ENCODE measurements at regions not wholly inside any gene's neighbourhood (a gene's known extent, or its start where the extent isn't known, plus 50 kb on each side); places are given as distances from the start of the nearest gene placed in this dataset.

GRCh38 chr5:74452856-74453255 lies 187.7 kb downstream of the ENC1 start (continued):
- no peak for TF ChIP-seq CREB1 (IDR thresholded peaks at IDR 0.05)
- TF ChIP-seq POU5F1 (IDR thresholded peaks at IDR 0.05; ENCODE audit: low read depth, low read length): no peak
- no peak for TF ChIP-seq KDM5A (IDR thresholded peaks at IDR 0.05; ENCODE audit: low read length)
- no peak for TF ChIP-seq SP2 (IDR thresholded peaks at IDR 0.05; ENCODE audit: low read length)
- no peak for TF ChIP-seq POLR2A (IDR thresholded peaks at IDR 0.05; ENCODE audit: control extremely low read depth in 1 of 2, low read depth in 2 of 2, low read length in 2 of 2)
- TF ChIP-seq BRCA1 (IDR thresholded peaks at IDR 0.05; ENCODE audit: low read depth, low read length): no peak
